ENCODE measurements at regions not wholly inside any gene's neighbourhood (a gene's known extent, or its start where the extent isn't known, plus 50 kb on each side); places are given as distances from the start of the nearest gene placed in this dataset.
"Not testable (repeated sequence)": the region's sequence is repeated elsewhere in the genome, so short reads cannot be mapped to it uniquely, and the experiment has no call there.

GRCh38 chr7:131021902-131022301 lies 287.9 kb upstream of the KLF14 start:
- no peak overlapping the region for H3K4me3 ChIP-seq (ENCODE audit: low read length)
- no peaks in the 10 kb centered on the region for H3K9me3 ChIP-seq (ENCODE audit: low read depth, low read length)
- no peaks in the 10 kb centered on the region for H3K27me3 ChIP-seq (ENCODE audit: insufficient read depth, low read length)
- H3K4me1 ChIP-seq (ENCODE audit: insufficient read depth, low read length) = peaks cover 68% of the 10 kb centered on the region

GRCh38 chr7:131026297-131027000 lies 292.4 kb upstream of the KLF14 start:
- H3K4me3 ChIP-seq (ENCODE audit: low read length) = no peak overlapping the region
- H3K27me3 ChIP-seq (ENCODE audit: insufficient read depth, low read length) = no peaks in the 10 kb centered on the region
- H3K4me1 ChIP-seq (ENCODE audit: insufficient read depth, low read length) = peaks cover 81% of the 10 kb centered on the region

GRCh38 chr7:131027287-131027773 lies 293.3 kb upstream of the KLF14 start:
- Histone ChIP-seq H3K9me3 (ENCODE audit: low read depth, low read length) (no peaks in the 10 kb centered on the region), H3K4me1 (ENCODE audit: insufficient read depth, low read length) (peaks cover 74% of the 10 kb centered on the region), H3K4me3 (ENCODE audit: low read length) (no peak overlapping the region), H3K27me3 (ENCODE audit: insufficient read depth, low read length) (no peaks in the 10 kb centered on the region)

More at GRCh38 chr7:131026297-131027000, 292.4 kb upstream of the KLF14 start:
- H3K9me3 ChIP-seq (ENCODE audit: low read depth, low read length) = no peaks in the 10 kb centered on the region

GRCh38 chr7:131028295-131028694 lies 294.3 kb upstream of the KLF14 start:
- Histone ChIP-seq H3K9me3 (ENCODE audit: low read depth, low read length) (no peaks in the 10 kb centered on the region), H3K4me3 (ENCODE audit: low read length) (no peak overlapping the region), H3K4me1 (ENCODE audit: insufficient read depth, low read length) (peaks cover 69% of the 10 kb centered on the region), H3K27me3 (ENCODE audit: insufficient read depth, low read length) (no peaks in the 10 kb centered on the region)

- Histone ChIP-seq H3K4me3 (ENCODE audit: low read length) (no peak overlapping the region), H3K9me3 (ENCODE audit: low read depth, low read length) (no peaks in the 10 kb centered on the region), H3K27me3 (ENCODE audit: insufficient read depth, low read length) (no peaks in the 10 kb centered on the region), H3K4me1 (ENCODE audit: insufficient read depth, low read length) (peaks cover 68% of the 10 kb centered on the region)
These were observed 295.0 kb upstream of the KLF14 start for GRCh38 chr7:131029002-131029401.

- H3K27me3 ChIP-seq (ENCODE audit: insufficient read depth, low read length) = no peaks in the 10 kb centered on the region
- no peaks in the 10 kb centered on the region for H3K9me3 ChIP-seq (ENCODE audit: low read depth, low read length)
- H3K4me1 ChIP-seq (ENCODE audit: insufficient read depth, low read length) = peaks cover 60% of the 10 kb centered on the region
- H3K4me3 ChIP-seq (ENCODE audit: low read length) = no peak overlapping the region
These were observed 296.4 kb upstream of the MKLN1 start for GRCh38 chr7:131031099-131031868.

GRCh38 chr7:131032786-131033185 lies 294.9 kb upstream of the MKLN1 start:
- Histone ChIP-seq H3K27me3 (ENCODE audit: insufficient read depth, low read length) (no peaks in the 10 kb centered on the region), H3K4me1 (ENCODE audit: insufficient read depth, low read length) (peaks cover 48% of the 10 kb centered on the region), H3K9me3 (ENCODE audit: low read depth, low read length) (no peaks in the 10 kb centered on the region), H3K4me3 (ENCODE audit: low read length) (no peak overlapping the region)

- Histone ChIP-seq H3K4me3 (ENCODE audit: low read length) (no peak overlapping the region), H3K27me3 (ENCODE audit: insufficient read depth, low read length) (no peaks in the 10 kb centered on the region), H3K9me3 (ENCODE audit: low read depth, low read length) (no peaks in the 10 kb centered on the region), H3K4me1 (ENCODE audit: insufficient read depth, low read length) (peaks cover 33% of the 10 kb centered on the region)
These were observed 293.4 kb upstream of the MKLN1 start for GRCh38 chr7:131034166-131034881.

GRCh38 chr7:131035088-131035770 lies 292.4 kb upstream of the MKLN1 start:
- no peaks in the 10 kb centered on the region for H3K9me3 ChIP-seq (ENCODE audit: low read depth, low read length)
- peaks cover 28% of the 10 kb centered on the region for H3K4me1 ChIP-seq (ENCODE audit: insufficient read depth, low read length)
- H3K27me3 ChIP-seq (ENCODE audit: insufficient read depth, low read length) = no peaks in the 10 kb centered on the region
- no peak overlapping the region for H3K4me3 ChIP-seq (ENCODE audit: low read length)

- H3K27me3 ChIP-seq (ENCODE audit: insufficient read depth, low read length) = no peaks in the 10 kb centered on the region
- peaks cover 21% of the 10 kb centered on the region for H3K4me1 ChIP-seq (ENCODE audit: insufficient read depth, low read length)
- H3K4me3 ChIP-seq (ENCODE audit: low read length) = no peak overlapping the region
- no peaks in the 10 kb centered on the region for H3K9me3 ChIP-seq (ENCODE audit: low read depth, low read length)
These were observed 289.5 kb upstream of the MKLN1 start for GRCh38 chr7:131038153-131038552.

GRCh38 chr7:131039355-131039762 lies 288.3 kb upstream of the MKLN1 start:
- H3K27me3 ChIP-seq (ENCODE audit: insufficient read depth, low read length) = no peaks in the 10 kb centered on the region
- no peak overlapping the region for H3K4me3 ChIP-seq (ENCODE audit: low read length)
- no peaks in the 10 kb centered on the region for H3K9me3 ChIP-seq (ENCODE audit: low read depth, low read length)
- peaks cover 16% of the 10 kb centered on the region for H3K4me1 ChIP-seq (ENCODE audit: insufficient read depth, low read length)

GRCh38 chr7:131039836-131040235 lies 287.8 kb upstream of the MKLN1 start:
- Histone ChIP-seq H3K9me3 (ENCODE audit: low read depth, low read length) (no peaks in the 10 kb centered on the region), H3K4me3 (ENCODE audit: low read length) (no peak overlapping the region), H3K4me1 (ENCODE audit: insufficient read depth, low read length) (peaks cover 12% of the 10 kb centered on the region), H3K27me3 (ENCODE audit: insufficient read depth, low read length) (no peaks in the 10 kb centered on the region)

- H3K4me3 ChIP-seq (ENCODE audit: low read length) = no peak overlapping the region
- H3K4me1 ChIP-seq (ENCODE audit: insufficient read depth, low read length) = peaks cover 8% of the 10 kb centered on the region
- H3K9me3 ChIP-seq (ENCODE audit: low read depth, low read length) = no peaks in the 10 kb centered on the region
- no peaks in the 10 kb centered on the region for H3K27me3 ChIP-seq (ENCODE audit: insufficient read depth, low read length)
These were observed 287.2 kb upstream of the MKLN1 start for GRCh38 chr7:131040467-131040932.

GRCh38 chr7:131041012-131041695 lies 286.5 kb upstream of the MKLN1 start:
- not testable (repeated sequence) for H3K4me1 ChIP-seq (ENCODE audit: insufficient read depth, low read length); H3K27me3 ChIP-seq (ENCODE audit: insufficient read depth, low read length); H3K9me3 ChIP-seq (ENCODE audit: low read depth, low read length); H3K4me3 ChIP-seq (ENCODE audit: low read length)

All from mononuclear cell (primary cell).